HCT116 (cell line): ENCODE measurements at regions not wholly inside any gene's neighbourhood (a gene's known extent, or its start where the extent isn't known, plus 50 kb on each side); places are given as distances from the start of the nearest gene placed in this dataset.

Source experiments
- ATAC-seq: fragments of 200-7000 bp; cut with Tn5 transposase; 2 replicates; pipeline ENCODE4 v1.9.1; 2020; ENCODE audit warnings: mild to moderate bottlenecking, moderate library complexity
- BruUV-seq: library from RNA; stranded (reverse); fragments of 400-500 nt; replicated peaks from 2 replicates; lab custom pipeline; 2021; lab: Mats Ljungman, UMichigan
- CTCF ChIA-PET: fragments of 300-600 bp; sonication (Branson Sonifier 250); formaldehyde crosslinking; loops from one replicate; lab custom pipeline; 2021; ENCODE audit warnings: antibody characterized with exemption; lab: Charles Lee
- POLR2A ChIA-PET: fragments of 300-600, 350-600 bp; sonication (Branson Sonifier 250); formaldehyde crosslinking; loops from one replicate; lab custom pipeline; 2021; ENCODE audit warnings: antibody characterized with exemption; lab: Charles Lee
- RAD21 ChIA-PET, 2 experiments: fragments of 300-600 bp; sonication (Branson Sonifier 250); formaldehyde crosslinking; loops; one replicate each; lab custom pipeline; 2023; ENCODE audit warnings: low total read pairs in 2 of 2; ENCODE audit not compliant: uncharacterized antibody in 2 of 2, unreplicated experiment in 2 of 2, low non-redundant PET in 1 of 2; lab: Charles Lee
- DNase-seq: peaks from one replicate; pipeline ENCODE4 v3.0.0-alpha.2; 2010; ENCODE audit warnings: low read depth, low spot score
- H2AFZ ChIP-seq: fragments of 200-600 bp; shearing (Covaris generic), sonication (generic); 2 replicates; pipeline ENCODE4 v1.6.1; 2017; ENCODE audit warnings: low read depth, mixed run types, mixed read lengths, antibody characterized with exemption, low read length; ENCODE audit not compliant: poor library complexity, severe bottlenecking
- H3K27ac ChIP-seq: 2 replicates; pipeline ENCODE4 v1.5.1; 2012; ENCODE audit warnings: low read depth, low read length
- H3K27me3 ChIP-seq: fragments of 200-600 bp; sonication (generic); 2 replicates; pipeline ENCODE4 v1.6.1; 2016; ENCODE audit warnings: mixed run types, low read length, mixed read lengths; ENCODE audit not compliant: insufficient read depth
- H3K36me3 ChIP-seq, 2 experiments: fragments of 200-500 bp in 1 of 2; fragments of 200-600 bp in 1 of 2; sonication (Bioruptor generic) in 1 of 2; sonication (generic) in 1 of 2; 2 replicates each; pipeline versions ENCODE4 v1.5.1 to v1.6.1; 2014 to 2016; ENCODE audit warnings: low read length in 2 of 2, inconsistent platforms in 1 of 2, mixed read lengths in 1 of 2, mixed run types in 1 of 2; ENCODE audit not compliant: insufficient read depth in 2 of 2, control insufficient read depth in 1 of 2
- H3K4me1 ChIP-seq, 2 experiments: fragments of 200-600 bp in 1 of 2; sonication (generic) in 1 of 2; 2 replicates each; pipeline versions ENCODE4 v1.5.1 to v1.6.1; 2012 to 2017; ENCODE audit warnings: low read length in 2 of 2, inconsistent platforms in 1 of 2, mild to moderate bottlenecking in 1 of 2, mixed read lengths in 1 of 2, mixed run types in 1 of 2, moderate library complexity in 1 of 2; ENCODE audit not compliant: insufficient read depth in 2 of 2, control insufficient read depth in 1 of 2
- H3K4me2 ChIP-seq: fragments of 200-600 bp; sonication (generic); 2 replicates; pipeline ENCODE4 v1.6.1; 2017; ENCODE audit warnings: mixed run types, low read length, mixed read lengths
- H3K4me3 ChIP-seq, 2 experiments: fragments of 200-600 bp in 1 of 2; sonication (generic) in 1 of 2; replicated peaks in 1 of 2; 2 replicates each; pipeline ENCODE4 v1.5.1; 2011 to 2016; ENCODE audit warnings: low read length in 2 of 2, control low read depth in 1 of 2, low read depth in 1 of 2, mild to moderate bottlenecking in 1 of 2, mixed read lengths in 1 of 2, mixed run types in 1 of 2
- H3K79me2 ChIP-seq: fragments of 200-600 bp; sonication (generic); 2 replicates; pipeline ENCODE4 v1.6.1; 2017; ENCODE audit warnings: mild to moderate bottlenecking, mixed run types, low read length, moderate library complexity, mixed read lengths; ENCODE audit not compliant: insufficient read depth
- H3K9ac ChIP-seq: fragments of 200-600 bp; sonication (generic); 2 replicates; pipeline ENCODE4 v1.6.1; 2016; ENCODE audit warnings: low read length, mixed read lengths
- H3K9me2 ChIP-seq: fragments of 200-600 bp; sonication (generic), shearing (Covaris generic); 2 replicates; pipeline ENCODE4 v1.6.1; 2017; ENCODE audit warnings: mixed run types, mild to moderate bottlenecking, moderate library complexity; ENCODE audit not compliant: insufficient read depth
- H3K9me3 ChIP-seq, 2 experiments: fragments of 200-500 bp in 1 of 2; fragments of 200-600 bp in 1 of 2; sonication (Bioruptor generic) in 1 of 2; sonication (generic) in 1 of 2; 2 replicates each; pipeline ENCODE4 v1.6.1; 2014 to 2017; ENCODE audit warnings: low read length in 2 of 2, mixed read lengths in 2 of 2, inconsistent platforms in 1 of 2, low read depth in 1 of 2, mild to moderate bottlenecking in 1 of 2, mixed run types in 1 of 2, moderate library complexity in 1 of 2; ENCODE audit not compliant: control insufficient read depth in 1 of 2, insufficient read depth in 1 of 2
- H4K20me1 ChIP-seq: fragments of 200-600 bp; sonication (generic), shearing (Covaris generic); 2 replicates; pipeline ENCODE4 v1.6.1; 2017; ENCODE audit warnings: mixed run types, mild to moderate bottlenecking, moderate library complexity; ENCODE audit not compliant: insufficient read depth
- CBX3 ChIP-seq: IDR thresholded peaks from 2 replicates; pipeline ENCODE4 v1.6.1; 2012; ENCODE audit warnings: low read depth
- CEBPB ChIP-seq: IDR thresholded peaks from 2 replicates; pipeline ENCODE4 v1.6.1; 2012; ENCODE audit warnings: low read depth
- EGR1 ChIP-seq: IDR thresholded peaks from 2 replicates; pipeline ENCODE4 v1.6.1; 2012; ENCODE audit warnings: low read depth
- ELF1 ChIP-seq: IDR thresholded peaks from 2 replicates; pipeline ENCODE4 v1.6.1; 2012; ENCODE audit warnings: low read depth, borderline replicate concordance
- EZH2 ChIP-seq: fragments of 200-600 bp; sonication (generic); IDR thresholded peaks from 2 replicates; pipeline ENCODE4 v1.6.1; 2017; ENCODE audit warnings: antibody characterized with exemption, mixed run types
- EZH2phosphoT487 ChIP-seq: fragments of 200-600 bp; IDR thresholded peaks from 2 replicates; pipeline ENCODE4 v1.6.1; 2018; ENCODE audit warnings: antibody characterized with exemption, borderline replicate concordance
- FOSL1 ChIP-seq: IDR thresholded peaks from 2 replicates; pipeline ENCODE4 v1.6.1; 2012; ENCODE audit warnings: low read depth
- MAX ChIP-seq: IDR thresholded peaks from 2 replicates; pipeline ENCODE4 v1.6.1; 2012
- POLR2AphosphoS5 ChIP-seq: IDR thresholded peaks from 2 replicates; pipeline ENCODE4 v1.6.1; 2011; ENCODE audit warnings: mild to moderate bottlenecking, low read depth, low read length, moderate library complexity
- RAD21 ChIP-seq: IDR thresholded peaks from 2 replicates; pipeline ENCODE4 v1.6.1; 2012; ENCODE audit warnings: low read depth, mild to moderate bottlenecking
- SRF ChIP-seq: IDR thresholded peaks from 2 replicates; pipeline ENCODE4 v1.6.1; 2012; ENCODE audit warnings: low read depth
- TCF7L2 ChIP-seq: IDR thresholded peaks from 2 replicates; pipeline ENCODE4 v1.7.0; 2011; ENCODE audit warnings: borderline replicate concordance, inconsistent platforms; ENCODE audit not compliant: insufficient read depth, insufficient read length; ENCODE audit errors: extremely low read depth
- ZFX ChIP-seq: fragments of 450-650 bp; IDR thresholded peaks from 2 replicates; pipeline ENCODE4 v1.6.1; 2017
- intact Hi-C: fragments of 100-400 bp; cut with micrococcal nuclease; formaldehyde crosslinking; loops from 2 replicates; pipeline ENCODE4 v1.10.0; 2022
- TF ChIP-seq, protein P1 (sequence below): IDR thresholded peaks from 2 replicates; pipeline ENCODE4 v1.6.1; 2011; ENCODE audit warnings: mild to moderate bottlenecking, low read length, moderate library complexity; ENCODE audit not compliant: insufficient replicate concordance; ENCODE audit errors: extremely low read depth
- TF ChIP-seq, protein P2 (sequence below), 3 experiments: fragments of 200-600 bp in 1 of 3; sonication (generic) in 1 of 3; IDR thresholded peaks in 2 of 3; conservative IDR thresholded peaks in 1 of 3; 2 replicates each; pipeline ENCODE4 v1.5.1; 2012 to 2017; ENCODE audit warnings: low read depth in 2 of 3, low read length in 2 of 3, antibody characterized with exemption in 1 of 3, borderline replicate concordance in 1 of 3, control low read depth in 1 of 3, mild to moderate bottlenecking in 1 of 3, mixed read lengths in 1 of 3, mixed run types in 1 of 3, moderate library complexity in 1 of 3; ENCODE audit not compliant: insufficient read depth in 1 of 3
- TF ChIP-seq, protein P3 (sequence below): IDR thresholded peaks from 2 replicates; pipeline ENCODE4 v1.6.1; 2012

DNA sequence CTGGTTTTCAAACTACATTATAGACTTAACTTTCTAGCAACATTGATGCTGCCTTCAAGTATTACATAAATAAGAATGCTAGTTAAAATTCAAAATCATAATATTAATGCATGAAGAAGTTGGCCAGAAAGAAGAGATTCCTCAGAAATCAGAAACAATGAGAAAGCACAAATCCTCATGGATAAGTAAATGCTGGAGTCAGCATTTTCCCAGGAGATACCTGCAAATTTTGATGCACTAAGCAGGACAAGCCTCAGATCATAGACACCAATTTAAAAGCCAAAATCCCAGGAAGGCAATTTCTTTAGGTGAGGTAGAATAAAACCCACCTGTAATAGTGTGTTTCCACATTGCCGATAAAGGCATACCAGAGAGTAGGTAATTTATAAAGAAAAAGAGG lies 305.2 kb upstream of the TBX18 start:
- ATAC-seq: no peak
- CTCF ChIA-PET: no interaction called here

More for the DNA sequence above, 305.2 kb upstream of the TBX18 start:
- BruUV-seq: no TSS peak
- H2AFZ ChIP-seq: no peak overlapping the region
- H3K4me1 ChIP-seq: peaks cover 0 to 5% of the 10 kb centered on the region in 2 experiments; a peak in 1 of 4 replicates
- H3K79me2 ChIP-seq: no peaks in the 10 kb centered on the region
- intact Hi-C loops: no loop called here
- no peak overlapping the region for H3K4me2 ChIP-seq
- ChIA-PET POLR2A (no interaction called here), RAD21 (no interaction called here)
- no peaks in the 10 kb centered on the region for H3K9me3 ChIP-seq
- DNase-seq: no peak
- no peaks in the 10 kb centered on the region for H4K20me1 ChIP-seq
- no peaks in the 10 kb centered on the region for H3K27me3 ChIP-seq
- TF ChIP-seq, protein P1, sequence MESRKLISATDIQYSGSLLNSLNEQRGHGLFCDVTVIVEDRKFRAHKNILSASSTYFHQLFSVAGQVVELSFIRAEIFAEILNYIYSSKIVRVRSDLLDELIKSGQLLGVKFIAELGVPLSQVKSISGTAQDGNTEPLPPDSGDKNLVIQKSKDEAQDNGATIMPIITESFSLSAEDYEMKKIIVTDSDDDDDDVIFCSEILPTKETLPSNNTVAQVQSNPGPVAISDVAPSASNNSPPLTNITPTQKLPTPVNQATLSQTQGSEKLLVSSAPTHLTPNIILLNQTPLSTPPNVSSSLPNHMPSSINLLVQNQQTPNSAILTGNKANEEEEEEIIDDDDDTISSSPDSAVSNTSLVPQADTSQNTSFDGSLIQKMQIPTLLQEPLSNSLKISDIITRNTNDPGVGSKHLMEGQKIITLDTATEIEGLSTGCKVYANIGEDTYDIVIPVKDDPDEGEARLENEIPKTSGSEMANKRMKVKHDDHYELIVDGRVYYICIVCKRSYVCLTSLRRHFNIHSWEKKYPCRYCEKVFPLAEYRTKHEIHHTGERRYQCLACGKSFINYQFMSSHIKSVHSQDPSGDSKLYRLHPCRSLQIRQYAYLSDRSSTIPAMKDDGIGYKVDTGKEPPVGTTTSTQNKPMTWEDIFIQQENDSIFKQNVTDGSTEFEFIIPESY: no peak
- TF ChIP-seq SRF (no peak), RAD21 (no peak), EZH2phosphoT487 (no peak), FOSL1 (no peak), EGR1 (no peak), EZH2 (no peak), TCF7L2 (no peak), POLR2AphosphoS5 (no peak), MAX (no peak), ZFX (no peak), CEBPB (no peak), CBX3 (no peak), ELF1 (no peak)
- TF ChIP-seq, protein P2, sequence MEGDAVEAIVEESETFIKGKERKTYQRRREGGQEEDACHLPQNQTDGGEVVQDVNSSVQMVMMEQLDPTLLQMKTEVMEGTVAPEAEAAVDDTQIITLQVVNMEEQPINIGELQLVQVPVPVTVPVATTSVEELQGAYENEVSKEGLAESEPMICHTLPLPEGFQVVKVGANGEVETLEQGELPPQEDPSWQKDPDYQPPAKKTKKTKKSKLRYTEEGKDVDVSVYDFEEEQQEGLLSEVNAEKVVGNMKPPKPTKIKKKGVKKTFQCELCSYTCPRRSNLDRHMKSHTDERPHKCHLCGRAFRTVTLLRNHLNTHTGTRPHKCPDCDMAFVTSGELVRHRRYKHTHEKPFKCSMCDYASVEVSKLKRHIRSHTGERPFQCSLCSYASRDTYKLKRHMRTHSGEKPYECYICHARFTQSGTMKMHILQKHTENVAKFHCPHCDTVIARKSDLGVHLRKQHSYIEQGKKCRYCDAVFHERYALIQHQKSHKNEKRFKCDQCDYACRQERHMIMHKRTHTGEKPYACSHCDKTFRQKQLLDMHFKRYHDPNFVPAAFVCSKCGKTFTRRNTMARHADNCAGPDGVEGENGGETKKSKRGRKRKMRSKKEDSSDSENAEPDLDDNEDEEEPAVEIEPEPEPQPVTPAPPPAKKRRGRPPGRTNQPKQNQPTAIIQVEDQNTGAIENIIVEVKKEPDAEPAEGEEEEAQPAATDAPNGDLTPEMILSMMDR (IDR thresholded peaks at IDR 0.05 in 2 of 3, conservative IDR thresholded peaks at IDR 0.05 in 1 of 3; ENCODE audit: borderline replicate concordance in 1 of 3, insufficient read depth in 1 of 3, low read depth in 2 of 3, low read length in 2 of 3): no peak
- TF ChIP-seq, protein P3, sequence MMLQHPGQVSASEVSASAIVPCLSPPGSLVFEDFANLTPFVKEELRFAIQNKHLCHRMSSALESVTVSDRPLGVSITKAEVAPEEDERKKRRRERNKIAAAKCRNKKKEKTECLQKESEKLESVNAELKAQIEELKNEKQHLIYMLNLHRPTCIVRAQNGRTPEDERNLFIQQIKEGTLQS: no peak
- no peak overlapping the region for H3K9ac ChIP-seq
- H3K27ac ChIP-seq: no peak overlapping the region
- H3K4me3 ChIP-seq: no peak overlapping the region
- no peaks in the 10 kb centered on the region for H3K9me2 ChIP-seq
- H3K36me3 ChIP-seq: no peaks in the 10 kb centered on the region
